Fibroblast of gingiva (primary cell): ENCODE measurements at regions not wholly inside any gene's neighbourhood (a gene's known extent, or its start where the extent isn't known, plus 50 kb on each side); places are given as distances from the start of the nearest gene placed in this dataset.

Experiments used
- DNase-seq: peaks from one replicate; pipeline ENCODE4 v3.0.0-alpha.2; 2011; ENCODE audit warnings: low read depth

- no peak for DNase-seq
Observed at GRCh38 chr12:123100882-123101281, 50.0 kb downstream of the PITPNM2 start.

- no peak for DNase-seq
Observed at GRCh38 chr12:123100450-123100849, 50.4 kb downstream of the PITPNM2 start.

GRCh38 chr12:123099560-123100192 is 51.2 kb downstream of the PITPNM2 start:
- DNase-seq, result no peak

- no peak for DNase-seq
Observed at GRCh38 chr12:123098780-123099179, 52.1 kb downstream of the PITPNM2 start.

GRCh38 chr12:123097561-123098084 is 53.3 kb downstream of the PITPNM2 start:
- DNase-seq, result no peak

GRCh38 chr12:123096741-123097140 is 54.1 kb downstream of the PITPNM2 start:
- no peak for DNase-seq

- no peak for DNase-seq
Observed at GRCh38 chr12:123096182-123096581, 54.7 kb downstream of the PITPNM2 start.

GRCh38 chr12:123095078-123095881 is 55.6 kb downstream of the PITPNM2 start:
- no peak for DNase-seq

- DNase-seq, result peak; percentile 75
Observed at GRCh38 chr12:123094349-123095077, 56.4 kb downstream of the PITPNM2 start.

- no peak for DNase-seq
Observed at GRCh38 chr12:123092866-123093265, 58.0 kb downstream of the PITPNM2 start.

- DNase-seq, result no peak
Observed at GRCh38 chr12:123091230-123092150, 59.4 kb downstream of the PITPNM2 start.

- peak; percentile 79 for DNase-seq
Observed at GRCh38 chr12:123089631-123090353, 61.1 kb downstream of the PITPNM2 start.

GRCh38 chr12:123089140-123089539 is 61.8 kb downstream of the PITPNM2 start:
- no peak for DNase-seq

- peak; percentile 37 for DNase-seq
Observed at GRCh38 chr12:123085730-123086487, 65.0 kb downstream of the PITPNM2 start.

GRCh38 chr12:123085066-123085465 is 65.8 kb downstream of the PITPNM2 start:
- DNase-seq, result no peak

- DNase-seq, result no peak
Observed at GRCh38 chr12:123083661-123084571, 67.0 kb downstream of the PITPNM2 start.

GRCh38 chr12:123080634-123081033 is 70.3 kb downstream of the PITPNM2 start:
- DNase-seq, result no peak

- no peak for DNase-seq
Observed at GRCh38 chr12:123078531-123079155, 72.2 kb downstream of the PITPNM2 start.

GRCh38 chr12:123078120-123078465 is 72.8 kb downstream of the PITPNM2 start:
- no peak for DNase-seq
